ENCODE measurements at regions not wholly inside any gene's neighbourhood (a gene's known extent, or its start where the extent isn't known, plus 50 kb on each side); places are given as distances from the start of the nearest gene placed in this dataset.
"Not testable (repeated sequence)": the region's sequence is repeated elsewhere in the genome, so short reads cannot be mapped to it uniquely, and the experiment has no call there.

DNA sequence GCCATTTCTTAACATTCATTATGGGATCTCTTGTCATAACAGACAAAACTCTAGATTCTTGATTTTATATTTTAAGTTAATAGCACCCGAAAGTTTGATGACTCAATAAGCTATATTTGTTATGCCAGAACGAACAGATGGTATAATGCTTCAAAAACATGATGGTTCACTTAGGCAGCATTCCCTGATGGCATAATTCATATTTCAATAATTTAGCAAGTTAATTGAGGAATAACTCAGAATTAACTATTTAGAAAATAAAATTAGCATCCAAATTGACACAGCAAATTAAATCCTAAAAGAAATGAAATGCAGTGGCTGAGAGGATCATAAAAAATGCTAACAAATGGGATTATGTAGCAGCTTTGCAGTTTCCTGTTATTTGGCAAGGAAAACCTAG, 260.8 kb upstream of the MBL2 start:
- H3K4me2 ChIP-seq (ENCODE audit: insufficient read depth, low read length): no peak overlapping the region
- no peak overlapping the region for H2AFZ ChIP-seq (ENCODE audit: low read length)
- no peaks in the 10 kb centered on the region for H3K27me3 ChIP-seq (ENCODE audit: insufficient read depth, low read length)
- H4K20me1 ChIP-seq (ENCODE audit: insufficient read depth, low read length): no peaks in the 10 kb centered on the region
- no peaks in the 10 kb centered on the region for H3K36me3 ChIP-seq (ENCODE audit: insufficient read depth, low read length)
- no peak for DNase-seq (ENCODE audit: insufficient read length, low spot score, missing footprints)
- TF ChIP-seq, protein P1, sequence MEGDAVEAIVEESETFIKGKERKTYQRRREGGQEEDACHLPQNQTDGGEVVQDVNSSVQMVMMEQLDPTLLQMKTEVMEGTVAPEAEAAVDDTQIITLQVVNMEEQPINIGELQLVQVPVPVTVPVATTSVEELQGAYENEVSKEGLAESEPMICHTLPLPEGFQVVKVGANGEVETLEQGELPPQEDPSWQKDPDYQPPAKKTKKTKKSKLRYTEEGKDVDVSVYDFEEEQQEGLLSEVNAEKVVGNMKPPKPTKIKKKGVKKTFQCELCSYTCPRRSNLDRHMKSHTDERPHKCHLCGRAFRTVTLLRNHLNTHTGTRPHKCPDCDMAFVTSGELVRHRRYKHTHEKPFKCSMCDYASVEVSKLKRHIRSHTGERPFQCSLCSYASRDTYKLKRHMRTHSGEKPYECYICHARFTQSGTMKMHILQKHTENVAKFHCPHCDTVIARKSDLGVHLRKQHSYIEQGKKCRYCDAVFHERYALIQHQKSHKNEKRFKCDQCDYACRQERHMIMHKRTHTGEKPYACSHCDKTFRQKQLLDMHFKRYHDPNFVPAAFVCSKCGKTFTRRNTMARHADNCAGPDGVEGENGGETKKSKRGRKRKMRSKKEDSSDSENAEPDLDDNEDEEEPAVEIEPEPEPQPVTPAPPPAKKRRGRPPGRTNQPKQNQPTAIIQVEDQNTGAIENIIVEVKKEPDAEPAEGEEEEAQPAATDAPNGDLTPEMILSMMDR (IDR thresholded peaks at IDR 0.05; ENCODE audit: extremely low read depth, low read depth, low read length): no peak
- H3K4me1 ChIP-seq (ENCODE audit: insufficient read depth, low read length): no peaks in the 10 kb centered on the region
- no peak overlapping the region for H3K4me3 ChIP-seq (ENCODE audit: insufficient read depth, low read length)
- H3K9me3 ChIP-seq (ENCODE audit: low read depth, low read length): no peaks in the 10 kb centered on the region
- no peak overlapping the region for H3K27ac ChIP-seq (ENCODE audit: low read depth, low read length)
- H3K79me2 ChIP-seq (ENCODE audit: insufficient read depth, low read length): no peaks in the 10 kb centered on the region

DNA sequence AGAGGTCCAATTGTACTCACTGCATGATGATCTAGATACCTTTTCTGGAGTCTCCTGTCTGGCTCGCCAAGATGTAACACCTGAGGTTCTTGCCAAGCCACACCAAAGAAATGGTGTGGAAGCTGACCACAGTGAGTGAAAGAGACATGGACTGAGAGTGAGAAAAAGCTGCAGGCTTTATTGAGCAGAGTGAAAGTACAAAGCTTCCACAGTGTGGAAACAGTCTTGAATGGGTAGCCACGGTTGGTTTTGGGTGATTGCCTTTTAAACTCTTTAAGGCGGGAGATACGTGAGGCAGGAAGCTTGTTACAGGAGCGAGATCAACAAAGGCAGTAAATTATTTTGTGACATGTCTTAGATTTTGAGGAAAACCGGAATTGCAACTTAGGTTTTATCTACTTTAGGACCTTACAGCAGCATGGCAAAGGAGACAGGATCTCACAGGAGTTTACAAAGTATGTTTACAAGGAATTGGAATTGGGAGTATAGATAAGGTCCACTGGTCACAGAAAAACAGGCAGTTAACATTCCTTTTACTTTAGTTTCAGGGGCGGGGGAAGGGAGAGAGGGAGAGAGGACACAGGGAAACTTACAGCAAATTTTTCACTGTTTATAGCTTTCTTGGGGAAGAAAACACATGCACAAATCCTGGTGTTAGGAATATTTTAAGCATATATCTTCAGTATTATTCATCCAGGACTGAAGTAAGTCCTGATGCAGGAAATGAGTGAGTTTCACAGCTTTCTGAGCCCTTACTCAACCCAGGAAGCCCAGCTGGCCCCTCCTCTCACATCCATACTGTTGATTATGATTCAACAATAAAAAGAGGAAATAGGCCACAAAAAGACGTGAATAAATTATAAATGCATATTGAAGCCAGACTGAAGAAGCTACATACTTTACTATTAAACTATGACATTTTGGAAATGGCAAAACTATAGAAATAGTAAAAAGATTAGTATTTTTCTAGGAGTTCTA, 257.6 kb upstream of the MBL2 start:
- not testable (repeated sequence) for H3K4me3 ChIP-seq (ENCODE audit: insufficient read depth, low read length); H3K36me3 ChIP-seq (ENCODE audit: insufficient read depth, low read length); H3K27me3 ChIP-seq (ENCODE audit: insufficient read depth, low read length); H3K9me3 ChIP-seq (ENCODE audit: low read depth, low read length); H3K79me2 ChIP-seq (ENCODE audit: insufficient read depth, low read length); H4K20me1 ChIP-seq (ENCODE audit: insufficient read depth, low read length); H2AFZ ChIP-seq (ENCODE audit: low read length); H3K4me2 ChIP-seq (ENCODE audit: insufficient read depth, low read length); DNase-seq (ENCODE audit: insufficient read length, low spot score, missing footprints); H3K4me1 ChIP-seq (ENCODE audit: insufficient read depth, low read length); H3K27ac ChIP-seq (ENCODE audit: low read depth, low read length)

DNA sequence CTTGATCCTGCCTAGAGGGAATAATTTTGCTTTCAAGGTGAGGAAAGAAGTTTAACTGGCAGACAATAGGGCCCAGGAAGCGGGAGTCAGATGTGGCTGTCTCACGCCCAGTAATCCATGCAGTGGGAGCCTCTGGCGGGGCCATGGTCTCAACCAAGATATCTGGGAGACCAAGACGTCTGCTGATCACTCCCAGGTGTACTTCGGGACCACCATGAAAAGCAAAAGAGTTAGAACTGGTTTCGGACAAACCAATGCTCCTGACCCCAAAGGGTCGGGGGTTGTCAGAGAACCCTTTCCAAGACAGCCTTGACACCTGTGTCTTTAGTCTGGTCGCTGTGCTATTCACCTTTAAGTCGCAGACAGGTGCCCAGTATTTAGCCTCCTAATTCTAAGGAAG, 256.9 kb upstream of the MBL2 start:
- DNase-seq (ENCODE audit: insufficient read length, low spot score, missing footprints): no peak
- no peaks in the 10 kb centered on the region for H3K27me3 ChIP-seq (ENCODE audit: insufficient read depth, low read length)
- no peaks in the 10 kb centered on the region for H3K4me1 ChIP-seq (ENCODE audit: insufficient read depth, low read length)
- no peak overlapping the region for H3K4me2 ChIP-seq (ENCODE audit: insufficient read depth, low read length)
- H4K20me1 ChIP-seq (ENCODE audit: insufficient read depth, low read length): no peaks in the 10 kb centered on the region
- H3K36me3 ChIP-seq (ENCODE audit: insufficient read depth, low read length): no peaks in the 10 kb centered on the region
- H3K27ac ChIP-seq (ENCODE audit: low read depth, low read length): no peak overlapping the region
- H2AFZ ChIP-seq (ENCODE audit: low read length): no peak overlapping the region
- no peaks in the 10 kb centered on the region for H3K9me3 ChIP-seq (ENCODE audit: low read depth, low read length)
- H3K4me3 ChIP-seq (ENCODE audit: insufficient read depth, low read length): no peak overlapping the region
- TF ChIP-seq, protein P1 (IDR thresholded peaks at IDR 0.05; ENCODE audit: extremely low read depth, low read depth, low read length): no peak
- no peaks in the 10 kb centered on the region for H3K79me2 ChIP-seq (ENCODE audit: insufficient read depth, low read length)

DNA sequence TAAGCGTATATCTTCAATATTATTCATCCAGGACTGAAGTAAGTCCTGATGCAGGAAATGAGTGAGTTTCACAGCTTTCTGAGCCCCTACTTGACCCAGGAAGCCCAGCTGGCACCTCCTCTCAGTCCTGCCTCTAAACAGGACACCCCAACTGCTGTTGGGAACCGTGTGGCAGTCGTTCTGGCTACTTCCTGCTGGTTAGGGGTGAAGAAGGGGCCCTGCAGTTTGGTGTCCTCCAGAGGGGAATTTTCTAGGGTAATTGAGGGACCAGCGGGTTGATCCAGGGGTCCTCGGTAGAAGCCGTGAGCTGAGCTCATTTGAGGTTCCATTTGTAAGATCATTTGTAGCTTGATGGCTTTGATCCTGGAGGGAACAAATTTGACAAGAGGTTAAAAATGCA, 253.2 kb upstream of the MBL2 start:
- H3K36me3 ChIP-seq (ENCODE audit: insufficient read depth, low read length); H3K27me3 ChIP-seq (ENCODE audit: insufficient read depth, low read length); H2AFZ ChIP-seq (ENCODE audit: low read length); H3K4me3 ChIP-seq (ENCODE audit: insufficient read depth, low read length); H3K4me1 ChIP-seq (ENCODE audit: insufficient read depth, low read length); H3K4me2 ChIP-seq (ENCODE audit: insufficient read depth, low read length); DNase-seq (ENCODE audit: insufficient read length, low spot score, missing footprints); H4K20me1 ChIP-seq (ENCODE audit: insufficient read depth, low read length); H3K9me3 ChIP-seq (ENCODE audit: low read depth, low read length); H3K27ac ChIP-seq (ENCODE audit: low read depth, low read length); H3K79me2 ChIP-seq (ENCODE audit: insufficient read depth, low read length): not testable (repeated sequence)

DNA sequence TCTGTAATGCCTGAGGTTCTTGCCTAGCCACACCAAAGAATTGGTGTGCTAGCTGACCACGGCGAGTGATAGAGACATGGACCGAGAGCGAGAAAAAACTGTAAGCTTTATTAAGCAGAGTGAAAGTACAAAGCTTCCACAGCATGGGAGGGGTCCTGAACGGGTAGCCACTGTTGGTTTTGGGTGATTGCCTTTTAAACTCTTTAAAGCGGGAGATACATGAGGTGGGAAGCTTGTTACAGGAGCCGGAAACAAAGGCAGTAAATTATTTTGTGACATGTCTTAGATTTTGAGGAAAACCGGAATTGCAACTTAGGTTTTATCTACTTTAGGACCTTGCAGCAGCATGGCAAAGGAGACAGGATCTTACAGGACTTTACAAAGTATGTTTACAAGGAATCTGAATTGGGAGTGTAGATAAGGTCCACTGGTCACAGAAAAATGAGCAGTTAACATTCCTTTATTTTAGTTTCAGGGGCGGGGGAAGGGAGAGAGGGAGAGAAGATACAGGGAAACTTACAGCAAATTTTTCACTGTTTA, 252.7 kb upstream of the MBL2 start:
- no peaks in the 10 kb centered on the region for H3K27me3 ChIP-seq (ENCODE audit: insufficient read depth, low read length)
- no peaks in the 10 kb centered on the region for H3K36me3 ChIP-seq (ENCODE audit: insufficient read depth, low read length)
- H3K79me2 ChIP-seq (ENCODE audit: insufficient read depth, low read length): no peaks in the 10 kb centered on the region
- no peaks in the 10 kb centered on the region for H3K4me1 ChIP-seq (ENCODE audit: insufficient read depth, low read length)
- H3K4me2 ChIP-seq (ENCODE audit: insufficient read depth, low read length): no peak overlapping the region
- no peak overlapping the region for H3K4me3 ChIP-seq (ENCODE audit: insufficient read depth, low read length)
- no peaks in the 10 kb centered on the region for H3K9me3 ChIP-seq (ENCODE audit: low read depth, low read length)
- no peak for DNase-seq (ENCODE audit: insufficient read length, low spot score, missing footprints)
- no peak overlapping the region for H2AFZ ChIP-seq (ENCODE audit: low read length)
- TF ChIP-seq, protein P1 (IDR thresholded peaks at IDR 0.05; ENCODE audit: extremely low read depth, low read depth, low read length): no peak
- H3K27ac ChIP-seq (ENCODE audit: low read depth, low read length): no peak overlapping the region
- no peaks in the 10 kb centered on the region for H4K20me1 ChIP-seq (ENCODE audit: insufficient read depth, low read length)

All from osteoblast (primary cell).